GM21825 (cell line): ENCODE measurements at regions not wholly inside any gene's neighbourhood (a gene's known extent, or its start where the extent isn't known, plus 50 kb on each side); places are given as distances from the start of the nearest gene placed in this dataset.

Experiments used
- ATAC-seq: cut with Tn5 transposase; IDR thresholded peaks from one replicate; pipeline ENCODE4 v1.9.1; 2021; ENCODE audit warnings: mild to moderate bottlenecking, moderate library complexity; ENCODE audit not compliant: unreplicated experiment

DNA sequence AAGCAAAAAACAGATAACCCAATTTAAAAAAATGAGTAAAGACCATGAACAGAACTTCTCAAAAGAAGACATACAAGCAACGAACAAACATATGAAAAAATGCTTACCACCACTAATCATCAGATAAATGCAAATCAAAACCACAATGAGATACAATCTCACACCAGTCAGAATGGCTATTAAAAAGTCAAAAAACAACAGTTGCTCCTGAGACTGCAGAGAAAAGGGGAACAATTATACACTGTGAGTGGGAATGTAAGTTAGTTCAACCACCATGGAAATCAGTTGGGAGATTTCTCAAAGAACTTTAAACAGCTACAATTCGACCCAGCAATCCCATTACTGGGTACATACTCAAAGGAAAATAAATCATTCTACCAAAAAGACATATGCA is 131.6 kb downstream of the PTGER3 start:
- ATAC-seq, result no peak

DNA sequence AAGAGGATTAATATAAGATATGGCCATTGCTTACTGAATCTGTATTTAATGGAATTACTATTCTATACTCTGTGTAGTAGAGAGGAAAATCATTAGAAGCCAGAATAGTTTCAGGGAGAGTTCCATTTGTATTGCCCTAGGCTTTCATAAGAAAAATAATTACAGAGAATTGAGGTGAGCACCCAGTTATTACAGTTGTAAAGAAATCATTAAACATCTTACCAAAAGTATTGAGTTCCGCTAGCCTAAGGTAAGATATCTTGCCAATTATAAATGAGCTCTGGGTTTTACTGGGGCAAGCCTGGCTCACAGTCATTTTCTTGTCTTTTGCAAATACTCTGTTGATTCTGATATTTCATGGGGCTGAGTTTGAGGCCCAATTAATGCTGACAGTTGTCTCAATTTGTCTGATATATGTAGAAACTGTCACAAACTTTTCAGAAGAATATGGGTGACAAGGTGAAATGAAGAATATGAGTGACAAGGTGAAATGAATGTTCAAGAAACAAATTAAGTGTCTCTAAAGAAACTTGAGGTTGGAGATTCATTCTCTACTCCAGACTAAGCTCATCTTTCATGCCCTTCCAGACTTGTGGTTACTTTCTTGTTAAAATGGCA is 127.8 kb downstream of the PTGER3 start:
- no peak for ATAC-seq
